SU-DHL-6 (cell line): ENCODE measurements at regions not wholly inside any gene's neighbourhood (a gene's known extent, or its start where the extent isn't known, plus 50 kb on each side); places are given as distances from the start of the nearest gene placed in this dataset.

Experiments used
- CTCF ChIP-seq: fragments of 200-600 bp; sonication (generic); IDR thresholded peaks from one replicate; pipeline ENCODE4 v1.5.1; 2017; ENCODE audit warnings: antibody characterized with exemption, mild to moderate bottlenecking, low read length, moderate library complexity; ENCODE audit not compliant: insufficient read depth, poor library complexity, severe bottlenecking
- EZH2phosphoT487 ChIP-seq: fragments of 200-600 bp; sonication (generic), shearing (Covaris generic); conservative IDR thresholded peaks from 2 replicates; pipeline ENCODE4 v1.6.1; 2018; ENCODE audit warnings: mild to moderate bottlenecking, antibody characterized with exemption, low read length, moderate library complexity, mixed read lengths

- no peak for TF ChIP-seq CTCF
- TF ChIP-seq EZH2phosphoT487: no peak
Observed at GRCh38 chrX:22922961-22923360, 76.8 kb upstream of the DDX53 start.
